ENCODE measurements at regions not wholly inside any gene's neighbourhood (a gene's known extent, or its start where the extent isn't known, plus 50 kb on each side); places are given as distances from the start of the nearest gene placed in this dataset.
"Not testable (repeated sequence)": the region's sequence is repeated elsewhere in the genome, so short reads cannot be mapped to it uniquely, and the experiment has no call there.

DNA sequence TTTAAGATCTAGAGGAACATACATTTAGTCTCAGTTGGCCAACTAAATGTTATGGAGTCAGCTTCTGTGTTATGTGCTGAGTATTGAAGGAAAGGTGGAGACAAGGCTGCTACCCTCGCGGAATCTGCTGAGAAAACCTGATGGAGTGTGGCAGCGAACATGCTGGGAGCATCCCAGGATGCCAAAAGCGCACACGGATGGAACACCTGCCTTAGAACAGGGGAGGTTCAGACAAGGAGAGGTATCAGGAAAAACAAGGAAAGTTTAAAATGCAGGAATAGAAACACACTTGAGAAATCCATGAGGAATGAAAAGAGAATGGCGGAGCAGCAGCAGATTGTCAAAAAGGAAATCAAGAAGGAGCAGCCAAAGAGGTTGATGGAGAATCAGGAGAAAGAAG, 1389.5 kb upstream of the DEFB115 start:
- DNase-seq; H3K4ac ChIP-seq (ENCODE audit: low read depth, low read length); H3K4me2 ChIP-seq (ENCODE audit: low read length); H3K18ac ChIP-seq (ENCODE audit: low read length); H2AK5ac ChIP-seq (ENCODE audit: low read length); H3K36me3 ChIP-seq (ENCODE audit: control insufficient read depth, insufficient read depth, low read length); H3K79me2 ChIP-seq (ENCODE audit: control insufficient read depth, insufficient read depth, low read length); H3K4me3 ChIP-seq (ENCODE audit: low read length); H3K27me3 ChIP-seq (ENCODE audit: insufficient read depth, low read length, poor library complexity); H3K23ac ChIP-seq (ENCODE audit: low read length); H2BK120ac ChIP-seq (ENCODE audit: low read depth, low read length); H2BK5ac ChIP-seq (ENCODE audit: low read length); H3K56ac ChIP-seq (ENCODE audit: low read length); H3K4me1 ChIP-seq (ENCODE audit: control insufficient read depth, low read depth, low read length); H2BK15ac ChIP-seq (replicated peaks; ENCODE audit: low read depth); H3K79me1 ChIP-seq (ENCODE audit: low read length); H3K9ac ChIP-seq (ENCODE audit: low read length); H3K27ac ChIP-seq (ENCODE audit: low read depth, low read length); H4K8ac ChIP-seq (ENCODE audit: low read depth, low read length); H4K5ac ChIP-seq (ENCODE audit: low read length): not testable (repeated sequence)
- WGBS (ENCODE audit: extremely low coverage, insufficient coverage, low lambda C conversion rate) = no CpG with 5 or more reads among the region's 6 CpGs

DNA sequence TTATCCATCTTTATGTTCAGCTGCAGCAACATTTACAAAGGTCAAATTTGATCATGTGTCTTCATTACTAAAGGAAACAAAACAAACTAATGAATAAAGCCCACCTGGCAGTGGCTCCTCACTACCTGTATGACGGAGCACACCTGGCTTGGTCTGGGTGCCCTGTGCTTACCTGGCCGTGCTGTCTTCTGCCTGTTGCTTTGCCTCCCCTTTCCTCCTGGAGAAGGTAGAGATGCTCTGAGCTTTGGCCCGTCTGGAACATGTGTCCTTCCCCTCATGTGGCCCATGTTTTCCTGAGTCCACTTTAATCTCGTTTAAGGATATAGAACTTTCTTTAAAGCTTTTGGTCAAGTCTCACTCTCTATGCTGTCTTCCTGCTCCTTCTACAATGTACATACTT, 1388.8 kb upstream of the DEFB115 start:
- not testable (repeated sequence) for H2AK5ac ChIP-seq (ENCODE audit: low read length); H3K79me1 ChIP-seq (ENCODE audit: low read length); H3K27ac ChIP-seq (ENCODE audit: low read depth, low read length); H3K4me1 ChIP-seq (ENCODE audit: control insufficient read depth, low read depth, low read length); H2BK5ac ChIP-seq (ENCODE audit: low read length); H3K4ac ChIP-seq (ENCODE audit: low read depth, low read length); H4K8ac ChIP-seq (ENCODE audit: low read depth, low read length); H4K5ac ChIP-seq (ENCODE audit: low read length); H3K18ac ChIP-seq (ENCODE audit: low read length); H3K4me3 ChIP-seq (ENCODE audit: low read length); H3K27me3 ChIP-seq (ENCODE audit: insufficient read depth, low read length, poor library complexity); H3K36me3 ChIP-seq (ENCODE audit: control insufficient read depth, insufficient read depth, low read length); H3K23ac ChIP-seq (ENCODE audit: low read length); H3K9ac ChIP-seq (ENCODE audit: low read length); H2BK120ac ChIP-seq (ENCODE audit: low read depth, low read length); H3K79me2 ChIP-seq (ENCODE audit: control insufficient read depth, insufficient read depth, low read length); H3K4me2 ChIP-seq (ENCODE audit: low read length); H2BK15ac ChIP-seq (replicated peaks; ENCODE audit: low read depth); H3K56ac ChIP-seq (ENCODE audit: low read length); DNase-seq
- no CpG with 5 or more reads among the region's 4 CpGs for WGBS (ENCODE audit: extremely low coverage, insufficient coverage, low lambda C conversion rate)

DNA sequence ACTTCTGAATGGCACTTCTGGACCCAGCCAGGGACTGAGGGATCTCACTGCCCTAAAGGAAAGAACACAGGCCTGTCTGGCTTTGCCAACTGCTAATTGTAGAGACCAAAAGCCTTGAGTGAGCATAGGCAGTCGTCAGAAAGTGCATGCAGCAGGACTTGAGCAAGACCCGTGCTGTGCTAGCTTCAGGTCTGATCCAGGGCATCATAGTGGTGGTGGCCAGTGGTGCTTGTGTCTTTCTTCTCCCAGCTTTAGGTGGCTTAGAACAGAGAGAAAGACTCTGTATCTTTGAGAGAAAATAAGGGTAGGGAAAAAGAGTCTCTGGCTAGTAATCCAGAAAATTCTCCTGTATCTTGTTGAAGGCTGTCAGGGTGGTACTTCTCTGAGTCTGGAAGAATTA, 1385.6 kb upstream of the DEFB115 start:
- H3K56ac ChIP-seq (ENCODE audit: low read length); H3K27me3 ChIP-seq (ENCODE audit: insufficient read depth, low read length, poor library complexity); H3K9ac ChIP-seq (ENCODE audit: low read length); H3K4ac ChIP-seq (ENCODE audit: low read depth, low read length); H4K8ac ChIP-seq (ENCODE audit: low read depth, low read length); DNase-seq; H3K79me2 ChIP-seq (ENCODE audit: control insufficient read depth, insufficient read depth, low read length); H2BK120ac ChIP-seq (ENCODE audit: low read depth, low read length); H3K18ac ChIP-seq (ENCODE audit: low read length); H3K23ac ChIP-seq (ENCODE audit: low read length); H2BK5ac ChIP-seq (ENCODE audit: low read length); H3K79me1 ChIP-seq (ENCODE audit: low read length); H4K5ac ChIP-seq (ENCODE audit: low read length); H2BK15ac ChIP-seq (replicated peaks; ENCODE audit: low read depth); H3K27ac ChIP-seq (ENCODE audit: low read depth, low read length); H2AK5ac ChIP-seq (ENCODE audit: low read length); H3K4me1 ChIP-seq (ENCODE audit: control insufficient read depth, low read depth, low read length); H3K36me3 ChIP-seq (ENCODE audit: control insufficient read depth, insufficient read depth, low read length); H3K4me2 ChIP-seq (ENCODE audit: low read length); H3K4me3 ChIP-seq (ENCODE audit: low read length): not testable (repeated sequence)
- no CpG with 5 or more reads among the region's 2 CpGs for WGBS (ENCODE audit: extremely low coverage, insufficient coverage, low lambda C conversion rate)

DNA sequence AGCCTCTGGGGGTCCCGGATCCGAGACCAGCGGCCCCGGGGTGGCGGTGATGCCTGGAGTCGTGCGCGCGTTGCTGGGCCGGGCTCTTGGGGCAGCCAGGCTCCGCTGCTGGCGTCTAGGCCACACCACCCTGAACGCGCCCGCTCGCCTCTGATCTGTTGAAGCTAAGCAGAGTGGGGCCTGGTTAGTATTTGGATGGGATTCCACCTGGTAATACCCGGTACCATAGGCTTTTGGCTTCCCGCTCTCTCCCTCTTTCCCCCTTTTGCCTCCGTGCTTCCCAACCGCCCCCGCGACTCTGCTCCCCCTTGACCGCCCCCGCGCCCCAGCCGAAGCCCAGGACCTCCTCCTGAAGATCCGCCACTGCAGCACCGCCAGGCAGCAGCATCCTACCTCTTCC, 1383.5 kb upstream of the DEFB115 start:
- Histone ChIP-seq H3K4me1 (ENCODE audit: control insufficient read depth, low read depth, low read length) (no peaks in the 10 kb centered on the region), H3K27ac (ENCODE audit: low read depth, low read length) (no peak overlapping the region), H2BK120ac (ENCODE audit: low read depth, low read length) (no peak overlapping the region), H2AK5ac (ENCODE audit: low read length) (no peak overlapping the region), H4K5ac (ENCODE audit: low read length) (no peak overlapping the region), H3K23ac (ENCODE audit: low read length) (no peak overlapping the region), H3K79me1 (ENCODE audit: low read length) (no peaks in the 10 kb centered on the region), H2BK15ac (replicated peaks; ENCODE audit: low read depth) (no peak overlapping the region), H3K18ac (ENCODE audit: low read length) (no peak overlapping the region), H2BK5ac (ENCODE audit: low read length) (no peak overlapping the region), H3K79me2 (ENCODE audit: control insufficient read depth, insufficient read depth, low read length) (no peaks in the 10 kb centered on the region), H3K56ac (ENCODE audit: low read length) (no peak overlapping the region), H3K4me3 (ENCODE audit: low read length) (no peak overlapping the region), H3K36me3 (ENCODE audit: control insufficient read depth, insufficient read depth, low read length) (no peaks in the 10 kb centered on the region), H3K4me2 (ENCODE audit: low read length) (no peak overlapping the region), H3K4ac (ENCODE audit: low read depth, low read length) (no peak overlapping the region), H3K27me3 (ENCODE audit: insufficient read depth, low read length, poor library complexity) (no peaks in the 10 kb centered on the region), H4K8ac (ENCODE audit: low read depth, low read length) (no peak overlapping the region), H3K9ac (ENCODE audit: low read length) (no peak overlapping the region)
- no CpG with 5 or more reads among the region's 28 CpGs for WGBS (ENCODE audit: extremely low coverage, insufficient coverage, low lambda C conversion rate)
- peak; percentile 71 for DNase-seq

DNA sequence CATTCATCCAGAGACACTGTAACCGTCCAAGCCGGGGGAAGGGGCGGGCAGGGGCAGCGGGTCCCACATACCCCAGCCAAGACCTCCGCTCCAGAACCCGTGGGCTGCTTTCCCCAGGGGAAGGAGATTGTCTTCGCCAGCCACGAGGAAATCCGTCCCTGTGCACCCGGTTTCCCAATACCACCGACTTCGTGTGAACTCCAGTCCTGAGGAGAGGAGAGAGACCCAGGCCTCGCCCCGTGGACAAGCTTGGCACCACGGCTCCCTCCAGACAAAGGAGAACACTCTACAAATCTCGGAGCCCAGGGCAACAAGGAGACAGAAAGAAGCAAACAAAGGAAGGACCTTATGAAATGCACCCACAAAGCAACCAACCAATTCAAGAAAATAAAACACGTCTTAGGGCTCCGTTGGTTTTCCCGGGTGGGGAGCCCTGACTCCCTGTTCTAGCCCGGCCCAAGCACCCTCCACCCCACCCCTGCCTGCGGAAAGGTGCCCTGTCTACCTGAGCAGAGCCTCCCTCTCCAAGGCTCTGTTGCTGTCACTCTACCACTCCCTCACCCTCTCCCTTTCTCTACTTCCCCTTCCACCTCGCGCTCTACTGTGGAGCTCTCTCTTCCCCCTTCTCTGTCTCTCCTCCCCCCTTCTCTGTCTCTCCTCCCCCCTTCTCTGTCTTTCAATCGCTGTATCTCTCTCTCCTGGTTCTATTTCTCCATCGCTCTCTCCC, 1382.8 kb upstream of the DEFB115 start:
- Histone ChIP-seq H4K5ac (ENCODE audit: low read length) (no peak overlapping the region), H3K79me2 (ENCODE audit: control insufficient read depth, insufficient read depth, low read length) (no peaks in the 10 kb centered on the region), H2BK120ac (ENCODE audit: low read depth, low read length) (no peak overlapping the region), H3K4me1 (ENCODE audit: control insufficient read depth, low read depth, low read length) (no peaks in the 10 kb centered on the region), H2BK15ac (replicated peaks; ENCODE audit: low read depth) (no peak overlapping the region), H3K27ac (ENCODE audit: low read depth, low read length) (no peak overlapping the region), H3K4ac (ENCODE audit: low read depth, low read length) (no peak overlapping the region), H3K27me3 (ENCODE audit: insufficient read depth, low read length, poor library complexity) (no peaks in the 10 kb centered on the region), H3K79me1 (ENCODE audit: low read length) (no peaks in the 10 kb centered on the region), H3K9ac (ENCODE audit: low read length) (no peak overlapping the region), H3K23ac (ENCODE audit: low read length) (no peak overlapping the region), H3K18ac (ENCODE audit: low read length) (no peak overlapping the region), H3K4me3 (ENCODE audit: low read length) (no peak overlapping the region), H2BK5ac (ENCODE audit: low read length) (no peak overlapping the region), H4K8ac (ENCODE audit: low read depth, low read length) (no peak overlapping the region), H3K4me2 (ENCODE audit: low read length) (no peak overlapping the region), H3K56ac (ENCODE audit: low read length) (no peak overlapping the region), H3K36me3 (ENCODE audit: control insufficient read depth, insufficient read depth, low read length) (no peaks in the 10 kb centered on the region), H2AK5ac (ENCODE audit: low read length) (no peak overlapping the region)
- whole genome bisulfite sequencing (ENCODE audit: extremely low coverage, insufficient coverage, low lambda C conversion rate) = no CpG with 5 or more reads among the region's 25 CpGs
- DNase-seq = no peak
